ENCODE measurements at regions not wholly inside any gene's neighbourhood (a gene's known extent, or its start where the extent isn't known, plus 50 kb on each side); places are given as distances from the start of the nearest gene placed in this dataset.
A peak's percentile ranks its signal among the peaks of the same experiment; 100 is the strongest.
"Not testable (repeated sequence)": the region's sequence is repeated elsewhere in the genome, so short reads cannot be mapped to it uniquely, and the experiment has no call there.

GRCh38 chr4:111282035-111282434 lies 659.2 kb upstream of the PITX2 start:
- Mint-ChIP-seq H3K4me1 (no peaks in the 10 kb centered on the region), H3K27me3 (peaks cover 9% of the 10 kb centered on the region), H3K4me3 (no peak overlapping the region), H3K27ac (no peak overlapping the region), H3K36me3 (ENCODE audit: low read depth) (no peaks in the 10 kb centered on the region)
- H3K9me3 ChIP-seq (ENCODE audit: control insufficient read depth, low read length, poor library complexity, severe bottlenecking) = no peaks in the 10 kb centered on the region
- DNase-seq (no peak), ATAC-seq (no peak)

- Mint-ChIP-seq H3K4me1 (no peaks in the 10 kb centered on the region), H3K36me3 (ENCODE audit: low read depth) (no peaks in the 10 kb centered on the region), H3K27ac (no peak overlapping the region), H3K4me3 (no peak overlapping the region), H3K27me3 (peaks cover 9% of the 10 kb centered on the region)
- no peaks in the 10 kb centered on the region for H3K9me3 ChIP-seq (ENCODE audit: control insufficient read depth, low read length, poor library complexity, severe bottlenecking)
- no peak for ATAC-seq
- DNase-seq = peak in 2 of 3 donors; percentile 6 to 8
Observed at GRCh38 chr4:111283066-111283677, 660.3 kb upstream of the PITX2 start.

GRCh38 chr4:111296466-111296865 lies 673.6 kb upstream of the PITX2 start:
- no peaks in the 10 kb centered on the region for H3K4me1 Mint-ChIP-seq

DNA sequence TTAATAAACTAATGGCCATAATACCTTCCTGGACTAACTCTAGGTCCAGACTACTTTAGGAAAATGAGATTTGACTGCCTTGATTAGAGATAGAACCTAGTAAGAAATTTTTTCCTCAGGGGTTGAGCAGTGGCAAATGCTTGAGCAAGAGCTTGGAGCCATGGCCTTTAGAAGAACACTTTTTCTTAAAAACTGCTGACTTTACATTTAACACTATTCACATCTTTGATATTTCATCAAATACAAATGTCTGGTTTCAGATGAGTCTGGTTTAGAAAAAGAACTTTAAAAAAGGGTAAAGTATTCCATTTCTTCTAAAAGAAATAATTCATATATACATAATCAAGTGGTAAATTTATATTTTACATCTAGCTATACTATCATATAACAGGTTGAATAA lies 680.9 kb upstream of the PITX2 start:
- no peaks in the 10 kb centered on the region for H3K9me3 ChIP-seq (ENCODE audit: control insufficient read depth, low read length, poor library complexity, severe bottlenecking)
- ATAC-seq (no peak), DNase-seq (no peak)
- Mint-ChIP-seq H3K4me1 (no peaks in the 10 kb centered on the region), H3K27ac (no peak overlapping the region), H3K36me3 (ENCODE audit: low read depth) (no peaks in the 10 kb centered on the region), H3K27me3 (no peaks in the 10 kb centered on the region), H3K4me3 (no peak overlapping the region)

More at GRCh38 chr4:111296466-111296865, 673.6 kb upstream of the PITX2 start:
- H3K9me3 ChIP-seq (ENCODE audit: control insufficient read depth, low read length, poor library complexity, severe bottlenecking) = no peaks in the 10 kb centered on the region
- Mint-ChIP-seq H3K4me3 (no peak overlapping the region), H3K27me3 (no peaks in the 10 kb centered on the region), H3K36me3 (ENCODE audit: low read depth) (no peaks in the 10 kb centered on the region), H3K27ac (no peak overlapping the region)
- DNase-seq (no peak), ATAC-seq (no peak)

- no peak for ATAC-seq
Observed at GRCh38 chr4:111323496-111323895, 700.6 kb upstream of the PITX2 start.

DNA sequence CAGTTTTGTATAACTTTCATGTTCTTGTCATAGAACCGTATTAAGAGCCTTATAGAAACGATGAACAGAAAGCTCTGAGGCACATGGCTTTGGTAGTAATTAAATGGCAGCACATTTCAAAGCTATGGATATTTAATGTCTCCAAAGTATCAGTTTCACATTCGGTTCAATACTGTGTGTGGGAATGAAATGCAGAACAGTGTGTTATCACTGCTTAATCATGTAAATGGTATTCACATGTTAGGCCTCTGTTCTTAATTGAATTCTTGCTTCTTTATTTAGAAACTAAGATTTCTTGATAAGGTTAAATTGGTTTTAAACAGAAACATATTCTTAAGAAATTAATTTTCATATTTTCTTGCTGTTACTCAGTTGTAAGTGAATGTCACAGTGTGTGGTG lies 701.0 kb upstream of the PITX2 start:
- ATAC-seq = no peak
- Mint-ChIP-seq H3K36me3 (ENCODE audit: low read depth) (no peaks in the 10 kb centered on the region), H3K27ac (no peak overlapping the region), H3K27me3 (no peaks in the 10 kb centered on the region), H3K4me3 (no peak overlapping the region), H3K4me1 (no peaks in the 10 kb centered on the region)
- no peaks in the 10 kb centered on the region for H3K9me3 ChIP-seq (ENCODE audit: control insufficient read depth, low read length, poor library complexity, severe bottlenecking)
- no peak for DNase-seq

More at GRCh38 chr4:111323496-111323895, 700.6 kb upstream of the PITX2 start:
- H3K4me1 Mint-ChIP-seq = no peaks in the 10 kb centered on the region
- no peak overlapping the region for H3K4me3 Mint-ChIP-seq
- H3K9me3 ChIP-seq (ENCODE audit: control insufficient read depth, low read length, poor library complexity, severe bottlenecking) = no peaks in the 10 kb centered on the region
- no peak overlapping the region for H3K27ac Mint-ChIP-seq
- H3K27me3 Mint-ChIP-seq = no peaks in the 10 kb centered on the region
- no peak for DNase-seq
- H3K36me3 Mint-ChIP-seq (ENCODE audit: low read depth) = no peaks in the 10 kb centered on the region

GRCh38 chr4:111326450-111326849 lies 703.6 kb upstream of the PITX2 start:
- Mint-ChIP-seq H3K27me3 (no peaks in the 10 kb centered on the region), H3K27ac (no peak overlapping the region), H3K4me1 (no peaks in the 10 kb centered on the region), H3K4me3 (no peak overlapping the region), H3K36me3 (ENCODE audit: low read depth) (no peaks in the 10 kb centered on the region)
- ATAC-seq = no peak
- H3K9me3 ChIP-seq (ENCODE audit: control insufficient read depth, low read length, poor library complexity, severe bottlenecking) = no peaks in the 10 kb centered on the region
- no peak for DNase-seq

DNA sequence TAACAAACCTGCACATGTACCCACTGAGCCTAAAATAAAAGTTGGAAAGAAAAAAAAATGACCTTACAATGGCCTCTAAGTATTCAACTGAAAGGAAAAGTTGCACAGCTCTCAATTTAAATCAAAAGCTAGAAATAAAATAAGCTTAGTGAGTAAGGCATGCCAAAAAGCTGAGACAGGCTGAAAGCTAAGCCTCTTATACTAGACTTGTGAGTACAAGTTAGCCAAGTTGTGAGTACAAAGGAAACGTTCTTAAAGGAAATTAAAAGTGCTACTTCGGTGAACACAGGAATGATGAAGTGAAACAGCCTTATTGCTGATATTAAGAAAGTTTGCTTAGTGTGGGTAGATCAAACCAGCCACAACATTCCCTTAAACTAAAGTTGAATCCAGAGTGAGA lies 707.9 kb upstream of the PITX2 start:
- no peaks in the 10 kb centered on the region for H3K9me3 ChIP-seq (ENCODE audit: control insufficient read depth, low read length, poor library complexity, severe bottlenecking)
- no peak overlapping the region for H3K4me3 Mint-ChIP-seq
- no peaks in the 10 kb centered on the region for H3K4me1 Mint-ChIP-seq
- ATAC-seq (no peak), DNase-seq (no peak)
- H3K36me3 Mint-ChIP-seq (ENCODE audit: low read depth) = no peaks in the 10 kb centered on the region
- no peaks in the 10 kb centered on the region for H3K27me3 Mint-ChIP-seq
- H3K27ac Mint-ChIP-seq = no peak overlapping the region

DNA sequence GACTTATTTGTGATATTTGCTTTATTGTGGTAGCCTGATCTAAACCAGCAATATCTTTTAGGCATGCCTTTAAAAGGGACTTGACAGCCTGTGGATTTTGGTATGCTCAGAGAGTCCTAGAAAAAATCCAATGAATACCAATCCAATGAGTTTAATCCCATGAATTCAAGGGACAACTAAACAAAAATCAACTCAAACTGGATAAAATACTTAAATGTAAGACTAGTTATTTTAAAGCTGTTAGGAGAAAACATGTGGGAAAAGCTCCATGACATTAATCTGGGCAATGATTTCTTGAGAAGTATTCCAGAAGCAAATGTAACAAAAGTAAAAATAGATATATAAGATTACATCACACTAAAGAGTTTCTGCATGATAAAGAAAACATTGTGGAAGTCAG lies 711.5 kb upstream of the PITX2 start:
- ATAC-seq = no peak
- Mint-ChIP-seq H3K4me1 (no peaks in the 10 kb centered on the region), H3K27ac (no peak overlapping the region), H3K27me3 (no peaks in the 10 kb centered on the region), H3K36me3 (ENCODE audit: low read depth) (no peaks in the 10 kb centered on the region), H3K4me3 (no peak overlapping the region)
- DNase-seq = no peak
- H3K9me3 ChIP-seq (ENCODE audit: control insufficient read depth, low read length, poor library complexity, severe bottlenecking) = no peaks in the 10 kb centered on the region

- ATAC-seq, H3K4me1 Mint-ChIP-seq, H3K27ac Mint-ChIP-seq: not testable (repeated sequence)
Observed at GRCh38 chr4:111337186-111337876, 714.5 kb upstream of the PITX2 start.

DNA sequence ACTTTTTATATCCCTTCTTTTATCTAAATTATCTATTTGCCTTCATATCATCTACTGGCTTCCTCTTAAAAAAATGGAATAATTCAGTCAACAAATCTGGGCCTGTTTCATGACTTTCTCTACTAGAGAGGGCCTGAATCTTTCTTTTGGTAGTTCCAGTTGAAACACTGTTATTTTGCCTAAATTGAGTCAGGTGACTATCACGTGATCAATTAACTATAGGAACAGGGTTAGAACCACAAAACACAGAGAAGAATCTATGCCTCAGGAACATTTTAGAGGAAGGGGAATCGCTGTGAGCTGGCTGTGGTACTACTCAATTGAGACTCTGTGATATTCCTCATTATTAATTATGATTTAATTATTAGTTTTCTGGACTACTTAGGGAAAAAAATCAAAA lies 736.7 kb upstream of the PITX2 start:
- no peak for ATAC-seq
- Mint-ChIP-seq H3K27ac (no peak overlapping the region), H3K4me1 (no peaks in the 10 kb centered on the region), H3K4me3 (no peak overlapping the region), H3K27me3 (no peaks in the 10 kb centered on the region), H3K36me3 (ENCODE audit: low read depth) (no peaks in the 10 kb centered on the region)
- DNase-seq = no peak
- no peaks in the 10 kb centered on the region for H3K9me3 ChIP-seq (ENCODE audit: control insufficient read depth, low read length, poor library complexity, severe bottlenecking)

More at GRCh38 chr4:111337186-111337876, 714.5 kb upstream of the PITX2 start:
- H3K9me3 ChIP-seq (ENCODE audit: control insufficient read depth, low read length, poor library complexity, severe bottlenecking); H3K27me3 Mint-ChIP-seq; H3K36me3 Mint-ChIP-seq (ENCODE audit: low read depth); DNase-seq; H3K4me3 Mint-ChIP-seq: not testable (repeated sequence)

- ATAC-seq = no peak
- H3K36me3 Mint-ChIP-seq (ENCODE audit: low read depth) = no peaks in the 10 kb centered on the region
Observed at GRCh38 chr4:111360906-111361305, 738.0 kb upstream of the PITX2 start.

DNA sequence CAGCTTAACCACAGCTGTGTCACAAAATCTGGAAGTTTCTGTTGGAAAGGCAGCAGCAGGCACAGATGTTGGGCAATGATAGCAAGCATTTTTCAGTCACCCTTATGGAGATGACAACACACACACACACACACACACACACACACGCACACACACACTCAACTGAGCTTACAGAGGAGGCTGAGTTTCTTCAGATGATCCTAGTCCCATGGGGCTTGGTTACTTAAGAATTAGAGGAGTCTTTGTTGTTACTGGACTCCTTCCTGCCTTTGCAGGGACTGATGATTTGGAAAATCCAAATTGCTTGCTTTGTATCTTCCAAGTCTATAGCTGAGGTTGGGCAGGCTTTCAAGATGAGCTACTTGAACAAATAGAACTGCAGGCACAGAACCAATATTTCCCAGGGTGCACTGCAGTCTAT lies 740.1 kb upstream of the PITX2 start:
- H3K9me3 ChIP-seq (ENCODE audit: control insufficient read depth, low read length, poor library complexity, severe bottlenecking) = no peaks in the 10 kb centered on the region
- no peaks in the 10 kb centered on the region for H3K27me3 Mint-ChIP-seq
- H3K4me1 Mint-ChIP-seq = no peaks in the 10 kb centered on the region
- H3K36me3 Mint-ChIP-seq (ENCODE audit: low read depth) = no peaks in the 10 kb centered on the region
- no peak for ATAC-seq
- DNase-seq = no peak
- no peak overlapping the region for H3K27ac Mint-ChIP-seq
- H3K4me3 Mint-ChIP-seq = no peak overlapping the region

More at GRCh38 chr4:111360906-111361305, 738.0 kb upstream of the PITX2 start:
- Mint-ChIP-seq H3K27me3 (no peaks in the 10 kb centered on the region), H3K4me1 (no peaks in the 10 kb centered on the region), H3K4me3 (no peak overlapping the region), H3K27ac (no peak overlapping the region)
- no peak for DNase-seq
- H3K9me3 ChIP-seq (ENCODE audit: control insufficient read depth, low read length, poor library complexity, severe bottlenecking) = no peaks in the 10 kb centered on the region

GRCh38 chr4:111377880-111378279 lies 755.0 kb upstream of the PITX2 start:
- not testable (repeated sequence) for H3K4me3 Mint-ChIP-seq; DNase-seq; ATAC-seq; H3K27me3 Mint-ChIP-seq; H3K36me3 Mint-ChIP-seq (ENCODE audit: low read depth); H3K4me1 Mint-ChIP-seq; H3K27ac Mint-ChIP-seq; H3K9me3 ChIP-seq (ENCODE audit: control insufficient read depth, low read length, poor library complexity, severe bottlenecking)
